GM12864 (cell line): ENCODE measurements at regions not wholly inside any gene's neighbourhood (a gene's known extent, or its start where the extent isn't known, plus 50 kb on each side); places are given as distances from the start of the nearest gene placed in this dataset.

ENCODE experiments used
- DNase-seq: peaks from one replicate; pipeline ENCODE4 v3.0.0-alpha.2; 2011; ENCODE audit warnings: low read depth
- H3K4me3 ChIP-seq: 2 replicates; pipeline ENCODE4 v1.5.1; 2011; ENCODE audit warnings: mild to moderate bottlenecking, low read depth, low read length, control low read depth
- TF ChIP-seq, protein P1 (sequence below): IDR thresholded peaks from 2 replicates; pipeline ENCODE4 v1.5.1; 2011; ENCODE audit warnings: low read depth, mild to moderate bottlenecking, moderate library complexity, low read length, control low read depth, inconsistent platforms; ENCODE audit errors: missing control alignments

DNA sequence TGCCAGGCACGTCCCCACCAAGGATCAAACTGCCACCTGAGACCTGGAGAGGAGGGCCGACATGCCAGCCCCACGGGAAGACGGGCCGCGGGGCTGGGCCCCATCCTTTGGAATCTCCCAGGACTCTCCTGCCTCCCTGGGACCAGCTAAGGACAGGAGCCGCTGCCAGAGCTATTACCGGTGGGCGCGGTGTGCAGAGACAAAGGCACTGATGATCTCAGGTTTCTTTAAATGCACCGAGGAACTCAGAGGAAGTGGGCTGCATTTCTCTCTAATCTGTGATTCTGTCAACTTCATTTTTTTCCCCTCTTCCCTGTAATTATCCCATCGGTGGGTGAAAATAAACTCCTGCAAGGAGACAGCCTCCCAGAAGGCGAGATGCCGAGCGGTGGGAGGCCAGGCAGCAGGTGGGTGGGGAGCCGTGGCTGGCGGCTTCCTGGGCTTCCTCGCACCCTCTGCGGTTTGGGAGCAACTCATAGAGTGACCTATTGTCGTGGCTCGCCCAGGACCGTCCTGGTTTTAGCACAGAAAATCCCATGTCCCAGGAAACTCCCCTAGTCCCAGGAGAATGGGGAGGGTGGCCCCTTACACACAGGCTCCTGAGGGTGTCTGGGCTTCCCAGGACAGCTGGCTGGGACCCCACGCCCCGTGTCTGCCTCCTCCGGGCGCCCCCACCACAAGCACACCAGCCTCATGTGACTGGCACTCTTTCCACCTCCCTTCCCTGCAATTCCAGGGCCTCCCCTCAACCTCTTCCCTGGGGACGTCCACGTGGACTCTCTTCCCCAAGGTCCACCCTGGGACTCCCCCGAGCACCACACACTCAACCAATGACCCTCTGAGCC is 62.3 kb upstream of the ADRA2C start:
- H3K4me3 ChIP-seq: no peak overlapping the region
- TF ChIP-seq, protein P1, sequence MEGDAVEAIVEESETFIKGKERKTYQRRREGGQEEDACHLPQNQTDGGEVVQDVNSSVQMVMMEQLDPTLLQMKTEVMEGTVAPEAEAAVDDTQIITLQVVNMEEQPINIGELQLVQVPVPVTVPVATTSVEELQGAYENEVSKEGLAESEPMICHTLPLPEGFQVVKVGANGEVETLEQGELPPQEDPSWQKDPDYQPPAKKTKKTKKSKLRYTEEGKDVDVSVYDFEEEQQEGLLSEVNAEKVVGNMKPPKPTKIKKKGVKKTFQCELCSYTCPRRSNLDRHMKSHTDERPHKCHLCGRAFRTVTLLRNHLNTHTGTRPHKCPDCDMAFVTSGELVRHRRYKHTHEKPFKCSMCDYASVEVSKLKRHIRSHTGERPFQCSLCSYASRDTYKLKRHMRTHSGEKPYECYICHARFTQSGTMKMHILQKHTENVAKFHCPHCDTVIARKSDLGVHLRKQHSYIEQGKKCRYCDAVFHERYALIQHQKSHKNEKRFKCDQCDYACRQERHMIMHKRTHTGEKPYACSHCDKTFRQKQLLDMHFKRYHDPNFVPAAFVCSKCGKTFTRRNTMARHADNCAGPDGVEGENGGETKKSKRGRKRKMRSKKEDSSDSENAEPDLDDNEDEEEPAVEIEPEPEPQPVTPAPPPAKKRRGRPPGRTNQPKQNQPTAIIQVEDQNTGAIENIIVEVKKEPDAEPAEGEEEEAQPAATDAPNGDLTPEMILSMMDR: no peak
- no peak for DNase-seq

DNA sequence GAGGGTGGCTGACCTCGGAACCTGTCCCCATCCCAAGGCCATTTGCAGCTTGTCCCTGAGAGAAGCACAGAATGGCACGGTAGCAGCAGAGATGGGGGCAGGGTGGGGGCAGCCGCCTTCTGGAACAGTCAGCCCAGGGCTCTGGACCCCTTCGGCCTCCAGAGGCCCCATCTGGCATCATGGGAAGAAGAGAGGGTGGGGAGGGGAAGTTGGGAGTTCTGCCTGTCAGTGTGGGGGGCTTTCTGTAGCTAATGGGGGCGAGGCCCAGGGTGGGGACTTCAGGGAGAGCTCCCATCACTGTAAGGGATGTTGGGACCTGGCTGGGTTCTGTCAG is 62.9 kb upstream of the ADRA2C start:
- no peak for DNase-seq
- TF ChIP-seq, protein P1: no peak
- no peak overlapping the region for H3K4me3 ChIP-seq

DNA sequence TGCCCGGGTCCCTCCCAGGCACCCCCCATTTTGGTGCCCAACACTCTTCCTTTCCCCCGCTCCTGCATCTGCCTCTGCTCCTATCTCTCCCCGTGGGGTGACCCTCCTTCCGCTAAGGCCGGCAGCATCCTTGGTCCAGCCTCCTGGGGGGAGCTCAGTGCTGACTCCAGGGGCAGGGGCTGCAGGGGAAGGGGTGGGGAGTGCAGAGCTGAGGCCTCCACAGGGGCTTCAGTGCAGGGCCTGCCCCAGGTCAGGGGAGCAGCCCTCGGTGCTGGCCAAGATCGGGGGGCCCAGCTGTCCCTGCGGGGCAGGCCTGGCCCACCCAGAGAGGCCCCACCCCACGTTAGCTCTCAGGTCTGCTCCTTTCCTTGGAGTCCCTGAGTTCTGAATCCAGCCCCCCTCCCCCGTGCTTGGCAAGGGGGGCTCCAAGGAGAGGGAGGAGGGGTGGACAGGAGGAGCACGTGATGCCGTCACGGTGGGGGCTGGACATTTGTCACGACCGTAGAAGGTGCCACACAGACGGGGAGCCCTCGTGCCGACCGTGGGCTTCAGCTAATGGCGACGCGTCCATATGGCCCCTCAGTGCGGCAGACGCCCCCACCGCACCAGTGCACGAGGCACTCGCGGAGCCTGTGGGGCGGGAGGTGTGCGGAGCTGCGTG is 63.5 kb upstream of the ADRA2C start:
- no peak overlapping the region for H3K4me3 ChIP-seq
- no peak for DNase-seq
- TF ChIP-seq, protein P1: no peak

DNA sequence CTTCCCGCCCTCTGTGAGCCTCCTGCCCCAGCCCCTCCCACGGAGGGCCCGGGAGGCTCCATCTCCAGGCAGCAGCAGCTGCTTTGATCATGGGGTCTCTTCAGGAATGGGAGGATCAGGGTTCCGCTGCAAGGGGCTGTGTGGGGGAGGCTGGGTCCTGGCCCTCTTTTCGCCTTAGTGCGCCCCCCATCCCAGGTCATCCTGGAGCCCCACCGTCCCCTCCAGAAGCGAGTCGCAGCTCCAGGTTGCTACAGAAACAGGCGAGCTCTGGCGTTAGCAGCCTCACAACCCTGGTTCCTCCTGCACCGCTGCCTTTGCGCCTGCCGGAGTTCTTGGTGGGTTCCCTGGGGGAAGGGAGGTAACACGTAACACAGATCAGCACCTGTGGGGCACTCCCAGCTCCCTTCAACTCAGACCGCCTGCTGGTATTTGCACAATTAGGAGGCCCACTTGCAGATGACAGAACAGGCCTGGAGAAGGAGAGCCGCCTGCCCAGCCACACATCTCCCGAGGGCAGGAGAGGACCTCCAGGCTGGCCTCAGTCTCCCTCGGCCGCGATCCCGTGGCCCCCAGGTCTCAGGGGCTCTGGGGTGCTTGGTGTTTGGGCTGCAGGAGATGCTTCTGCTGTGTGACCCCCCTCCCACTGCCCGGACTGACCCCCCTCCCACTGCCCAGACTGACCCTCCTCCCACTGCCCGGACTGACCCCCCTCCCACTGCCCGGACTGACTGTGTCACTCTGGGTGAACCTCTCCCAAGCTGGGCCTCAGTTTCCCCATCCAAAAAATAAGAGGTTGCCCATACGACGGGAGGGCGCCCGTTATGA is 64.2 kb upstream of the ADRA2C start:
- DNase-seq: no peak
- H3K4me3 ChIP-seq: no peak overlapping the region
- TF ChIP-seq, protein P1: no peak

DNA sequence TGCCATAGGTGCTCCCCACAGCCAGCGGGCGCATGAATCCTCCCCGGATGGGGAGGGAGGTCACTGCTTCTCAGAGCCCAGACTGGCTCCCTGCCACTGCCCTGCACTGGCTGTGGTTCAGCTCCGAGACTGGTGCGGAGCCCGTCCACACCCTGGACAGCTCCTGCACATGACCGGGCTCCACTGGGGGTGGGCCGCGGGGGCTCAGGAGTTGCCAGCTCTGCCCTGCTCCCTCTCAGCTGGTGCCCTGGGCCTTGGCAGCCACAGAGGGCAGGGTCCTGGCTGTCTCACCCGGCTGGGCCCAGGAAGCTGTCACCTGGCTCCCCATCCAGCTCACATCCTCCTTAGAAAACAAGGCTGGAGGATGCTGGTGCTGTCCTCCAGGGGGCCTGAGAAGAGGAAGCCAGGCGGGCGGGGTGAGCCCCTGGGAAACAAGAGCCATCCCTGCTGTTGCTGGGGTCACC is 64.9 kb upstream of the ADRA2C start:
- TF ChIP-seq, protein P1: no peak
- DNase-seq: no peak
- no peak overlapping the region for H3K4me3 ChIP-seq

DNA sequence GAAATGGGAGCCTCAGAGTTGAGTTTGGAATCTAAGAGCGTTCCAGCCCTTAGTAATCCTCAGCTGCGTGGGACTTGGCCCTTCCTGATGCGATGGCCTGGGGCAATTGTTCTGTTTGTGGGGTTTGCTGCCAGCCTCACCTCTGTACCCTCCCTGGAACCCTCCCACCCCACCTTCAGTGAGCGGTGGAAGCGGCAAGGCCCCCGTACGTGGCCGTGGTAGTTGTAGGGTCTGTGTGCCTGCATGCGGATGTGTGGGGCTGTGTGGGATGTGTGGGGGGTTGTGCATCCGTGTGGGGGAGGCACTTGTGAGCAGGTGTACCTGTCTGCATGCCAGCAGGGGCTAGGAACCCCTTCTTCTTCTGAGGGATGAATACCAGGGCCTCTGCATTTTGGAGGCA is 65.4 kb upstream of the ADRA2C start:
- DNase-seq: no peak
- TF ChIP-seq, protein P1: no peak

More for the DNA sequence above, 65.4 kb upstream of the ADRA2C start:
- no peak overlapping the region for H3K4me3 ChIP-seq
